Gastrocnemius medialis (tissue), 4 donors: ENCODE measurements at regions not wholly inside any gene's neighbourhood (a gene's known extent, or its start where the extent isn't known, plus 50 kb on each side); places are given as distances from the start of the nearest gene placed in this dataset.

Experiments
- ATAC-seq, 2 donors: fragments of 150-250 bp; one replicate each; pipeline ENCODE4 v1.9.1; 2016
- DNase-seq, 2 donors: peaks; one replicate each; pipeline ENCODE4 v3.0.0-alpha.2; 2019
- H3K27ac ChIP-seq, 4 donors: fragments of 200-600 bp; sonication (generic); 1 replicate in 1 of 4; 2 replicates in 3 of 4; pipeline ENCODE4 v1.5.1; 2016 to 2018; ENCODE audit warnings: mild to moderate bottlenecking in 2 of 4, moderate library complexity in 1 of 4
- H3K27me3 ChIP-seq, 3 donors: fragments of 200-600 bp; sonication (generic) in 2 of 3; 1 replicate in 1 of 3; 2 replicates in 2 of 3; pipeline versions ENCODE4 v1.5.1 to v1.6.0; 2016 to 2019; ENCODE audit warnings: mild to moderate bottlenecking in 1 of 3, moderate library complexity in 1 of 3
- H3K36me3 ChIP-seq, 2 donors: fragments of 200-600 bp; sonication (generic) in 1 of 2; one replicate each; pipeline ENCODE4 v1.5.1; 2017 to 2018
- H3K4me1 ChIP-seq, 2 donors: fragments of 200-600 bp; sonication (generic) in 1 of 2; one replicate each; pipeline ENCODE4 v1.5.1; 2016 to 2017; ENCODE audit warnings: mild to moderate bottlenecking in 2 of 2
- H3K4me3 ChIP-seq, 4 donors: fragments of 200-600 bp; sonication (generic) in 3 of 4; 1 replicate in 1 of 4; 2 replicates in 3 of 4; pipeline ENCODE4 v1.5.1; 2016 to 2019; ENCODE audit warnings: mild to moderate bottlenecking in 2 of 4
- H3K9me3 ChIP-seq, 3 donors: fragments of 200-600 bp; sonication (generic) in 2 of 3; 1 replicate in 1 of 3; 2 replicates in 2 of 3; pipeline ENCODE4 v1.5.1; 2016 to 2019
- CTCF ChIP-seq, 5 experiments: fragments of 450-650 bp in 3 of 5; fragments of 200-600 bp in 2 of 5; sonication (generic) in 2 of 5; IDR thresholded peaks in 4 of 5; conservative IDR thresholded peaks in 1 of 5; 1 replicate in 4 of 5; 2 replicates in 1 of 5; pipeline ENCODE4 v1.5.1; 2016 to 2019; ENCODE audit warnings: antibody characterized with exemption in 5 of 5, mild to moderate bottlenecking in 3 of 5, moderate library complexity in 3 of 5
- POLR2A ChIP-seq, 2 donors: fragments of 450-650 bp; IDR thresholded peaks; one replicate each; pipeline ENCODE4 v1.6.1; 2017; ENCODE audit warnings: antibody characterized with exemption in 2 of 2, mild to moderate bottlenecking in 2 of 2, moderate library complexity in 2 of 2
- in situ Hi-C, 4 donors: fragments of 200-750 bp; cut with MboI; loops; one replicate each; pipeline versions ENCODE4 v1.15.0 to v1.8.0; 2017; ENCODE audit warnings: low sequenced_read_pairs in 4 of 4
- intact Hi-C: fragments of 100-400 bp; cut with DNase I; formaldehyde crosslinking; loops from one replicate; pipeline ENCODE4 v1.15.1; 2023; ENCODE audit warnings: low total_unique reads

GRCh38 chr4:23533859-23534258, 356.0 kb downstream of the PPARGC1A start:
- no peak overlapping the region for H3K27ac ChIP-seq
- ATAC-seq (no peak), DNase-seq (no peak)
- intact Hi-C loops (no loop called here), in situ Hi-C loops (no loop called here)
- H3K9me3 ChIP-seq, result no peaks in the 10 kb centered on the region
- TF ChIP-seq CTCF (IDR thresholded peaks at IDR 0.05 in 4 of 5, conservative IDR thresholded peaks at IDR 0.05 in 1 of 5) (no peak), POLR2A (IDR thresholded peaks at IDR 0.05) (no peak)
- no peak overlapping the region for H3K4me3 ChIP-seq
- no peaks in the 10 kb centered on the region for H3K36me3 ChIP-seq
- no peaks in the 10 kb centered on the region for H3K27me3 ChIP-seq
- H3K4me1 ChIP-seq, result peaks cover 6 to 10% of the 10 kb centered on the region in 2 donors

- in situ Hi-C loops, result no loop called here
- Histone ChIP-seq H3K27ac (no peak overlapping the region), H3K9me3 (no peaks in the 10 kb centered on the region), H3K4me3 (no peak overlapping the region), H3K27me3 (no peaks in the 10 kb centered on the region), H3K36me3 (no peaks in the 10 kb centered on the region), H3K4me1 (no peaks in the 10 kb centered on the region)
- intact Hi-C loops, result no loop called here
- DNase-seq (no peak), ATAC-seq (no peak)
- TF ChIP-seq POLR2A (IDR thresholded peaks at IDR 0.05), result no peak
- no peak for TF ChIP-seq CTCF (IDR thresholded peaks at IDR 0.05 in 4 of 5, conservative IDR thresholded peaks at IDR 0.05 in 1 of 5)
Observed at GRCh38 chr4:23516716-23517115, 373.1 kb downstream of the PPARGC1A start.

- in situ Hi-C loops, result no loop called here
Observed at GRCh38 chr4:23504083-23504482, 385.8 kb downstream of the PPARGC1A start.

GRCh38 chr4:23500894-23501449, 388.9 kb downstream of the PPARGC1A start:
- no peak overlapping the region for H3K4me3 ChIP-seq
- DNase-seq (no peak), ATAC-seq (no peak)
- in situ Hi-C loops (no loop called here), intact Hi-C loops (no loop called here)
- no peaks in the 10 kb centered on the region for H3K36me3 ChIP-seq
- TF ChIP-seq POLR2A (IDR thresholded peaks at IDR 0.05) (no peak), CTCF (IDR thresholded peaks at IDR 0.05 in 4 of 5, conservative IDR thresholded peaks at IDR 0.05 in 1 of 5) (no peak)
- H3K9me3 ChIP-seq, result no peaks in the 10 kb centered on the region
- no peaks in the 10 kb centered on the region for H3K4me1 ChIP-seq
- no peaks in the 10 kb centered on the region for H3K27me3 ChIP-seq
- H3K27ac ChIP-seq, result no peak overlapping the region

More at GRCh38 chr4:23504083-23504482, 385.8 kb downstream of the PPARGC1A start:
- DNase-seq, result no peak
- TF ChIP-seq CTCF (IDR thresholded peaks at IDR 0.05 in 4 of 5, conservative IDR thresholded peaks at IDR 0.05 in 1 of 5) (no peak), POLR2A (IDR thresholded peaks at IDR 0.05) (no peak)
- Histone ChIP-seq H3K9me3 (no peaks in the 10 kb centered on the region), H3K27me3 (no peaks in the 10 kb centered on the region), H3K36me3 (no peaks in the 10 kb centered on the region), H3K27ac (no peak overlapping the region), H3K4me3 (no peak overlapping the region), H3K4me1 (no peaks in the 10 kb centered on the region)
- intact Hi-C loops, result no loop called here
- ATAC-seq, result no peak

GRCh38 chr4:23485801-23486200, 404.0 kb downstream of the PPARGC1A start:
- Histone ChIP-seq H3K4me1 (no peaks in the 10 kb centered on the region), H3K9me3 (no peaks in the 10 kb centered on the region), H3K4me3 (no peak overlapping the region), H3K27me3 (no peaks in the 10 kb centered on the region), H3K36me3 (no peaks in the 10 kb centered on the region), H3K27ac (no peak overlapping the region)
- intact Hi-C loops, result no loop called here
- TF ChIP-seq POLR2A (IDR thresholded peaks at IDR 0.05) (no peak), CTCF (IDR thresholded peaks at IDR 0.05 in 4 of 5, conservative IDR thresholded peaks at IDR 0.05 in 1 of 5) (no peak)
- in situ Hi-C loops, result no loop called here
- ATAC-seq (no peak), DNase-seq (no peak)
